ENCODE measurements at regions not wholly inside any gene's neighbourhood (a gene's known extent, or its start where the extent isn't known, plus 50 kb on each side); places are given as distances from the start of the nearest gene placed in this dataset.

DNA sequence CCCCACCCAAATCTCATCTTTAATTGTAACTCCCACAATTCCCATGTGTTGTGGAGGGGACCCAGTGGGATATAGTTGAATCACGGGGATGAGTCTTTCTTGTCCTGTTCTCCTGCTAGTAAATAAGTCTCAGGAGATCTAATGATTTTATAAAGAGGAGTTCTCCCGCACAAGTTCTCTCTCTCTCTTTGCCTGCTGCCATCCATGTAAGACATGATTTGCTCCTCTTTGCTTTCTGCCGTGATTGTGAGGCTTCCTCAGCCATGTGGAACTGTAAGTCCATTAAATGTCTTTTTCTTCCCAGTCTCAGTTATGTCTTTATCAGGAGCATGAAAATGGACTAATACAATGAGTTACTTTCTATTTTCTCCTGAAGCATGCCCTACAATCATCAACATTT is 1158.5 kb downstream of the CDH18 start:
- no peak overlapping the region for H3K4me3 Mint-ChIP-seq
- no peaks in the 10 kb centered on the region for H3K4me1 Mint-ChIP-seq (ENCODE audit: unreplicated experiment)
- peaks cover 5% of the 10 kb centered on the region for H3K9me3 Mint-ChIP-seq
- TF ChIP-seq, protein P1, sequence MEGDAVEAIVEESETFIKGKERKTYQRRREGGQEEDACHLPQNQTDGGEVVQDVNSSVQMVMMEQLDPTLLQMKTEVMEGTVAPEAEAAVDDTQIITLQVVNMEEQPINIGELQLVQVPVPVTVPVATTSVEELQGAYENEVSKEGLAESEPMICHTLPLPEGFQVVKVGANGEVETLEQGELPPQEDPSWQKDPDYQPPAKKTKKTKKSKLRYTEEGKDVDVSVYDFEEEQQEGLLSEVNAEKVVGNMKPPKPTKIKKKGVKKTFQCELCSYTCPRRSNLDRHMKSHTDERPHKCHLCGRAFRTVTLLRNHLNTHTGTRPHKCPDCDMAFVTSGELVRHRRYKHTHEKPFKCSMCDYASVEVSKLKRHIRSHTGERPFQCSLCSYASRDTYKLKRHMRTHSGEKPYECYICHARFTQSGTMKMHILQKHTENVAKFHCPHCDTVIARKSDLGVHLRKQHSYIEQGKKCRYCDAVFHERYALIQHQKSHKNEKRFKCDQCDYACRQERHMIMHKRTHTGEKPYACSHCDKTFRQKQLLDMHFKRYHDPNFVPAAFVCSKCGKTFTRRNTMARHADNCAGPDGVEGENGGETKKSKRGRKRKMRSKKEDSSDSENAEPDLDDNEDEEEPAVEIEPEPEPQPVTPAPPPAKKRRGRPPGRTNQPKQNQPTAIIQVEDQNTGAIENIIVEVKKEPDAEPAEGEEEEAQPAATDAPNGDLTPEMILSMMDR (conservative IDR thresholded peaks at IDR 0.05), result no peak
- H3K27me3 Mint-ChIP-seq, result no peaks in the 10 kb centered on the region
- no peak for DNase-seq (ENCODE audit: extremely low spot score, unreplicated experiment)
- H3K36me3 Mint-ChIP-seq, result no peaks in the 10 kb centered on the region
- H3K27ac Mint-ChIP-seq, result no peak overlapping the region

DNA sequence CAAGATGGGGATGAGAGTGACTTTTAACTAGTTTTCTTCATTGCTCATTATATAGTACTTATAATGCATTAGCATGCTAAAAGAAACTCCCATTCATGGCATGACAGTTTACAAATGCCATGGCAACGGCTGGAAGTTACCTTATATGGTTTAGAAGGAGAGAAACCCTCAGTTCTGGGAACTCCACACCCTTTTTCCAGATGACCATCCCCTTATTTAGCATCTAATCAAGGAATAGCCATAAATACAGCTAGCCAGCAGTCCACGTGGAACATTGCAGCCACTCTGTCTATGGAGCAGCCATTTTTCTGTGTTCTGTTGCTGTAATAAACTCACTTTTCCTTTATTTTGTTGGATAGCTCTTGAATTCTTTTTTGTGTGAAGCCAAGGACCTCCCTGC is 1137.8 kb downstream of the CDH18 start:
- Mint-ChIP-seq H3K27ac (no peak overlapping the region), H3K4me3 (no peak overlapping the region), H3K9me3 (peaks cover 1% of the 10 kb centered on the region), H3K36me3 (no peaks in the 10 kb centered on the region), H3K27me3 (no peaks in the 10 kb centered on the region), H3K4me1 (ENCODE audit: unreplicated experiment) (no peaks in the 10 kb centered on the region)
- TF ChIP-seq, protein P1 (conservative IDR thresholded peaks at IDR 0.05), result no peak
- DNase-seq (ENCODE audit: extremely low spot score, unreplicated experiment), result no peak

DNA sequence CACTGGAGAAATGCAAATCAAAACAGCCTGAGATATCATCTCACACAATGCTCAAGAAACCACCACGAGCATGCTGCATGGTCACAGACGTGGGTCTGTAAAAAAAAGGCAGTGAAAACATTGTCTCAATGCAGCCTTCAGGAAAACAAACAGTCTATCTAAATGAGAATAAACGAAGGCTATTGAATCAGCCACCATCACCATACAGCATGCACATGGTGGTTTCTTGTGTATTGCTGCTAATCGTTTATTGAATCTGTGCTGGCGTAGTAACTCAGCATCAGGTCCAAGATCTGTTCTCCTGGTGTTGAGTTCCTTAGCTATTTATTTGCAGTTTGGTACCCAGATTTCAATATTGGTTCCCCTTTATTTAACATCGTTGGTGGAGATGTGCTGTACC is 1115.0 kb downstream of the CDH18 start:
- no peaks in the 10 kb centered on the region for H3K27me3 Mint-ChIP-seq
- TF ChIP-seq, protein P1 (conservative IDR thresholded peaks at IDR 0.05), result no peak
- no peaks in the 10 kb centered on the region for H3K4me1 Mint-ChIP-seq (ENCODE audit: unreplicated experiment)
- DNase-seq (ENCODE audit: extremely low spot score, unreplicated experiment), result no peak
- H3K27ac Mint-ChIP-seq, result no peak overlapping the region
- H3K9me3 Mint-ChIP-seq, result no peaks in the 10 kb centered on the region
- no peaks in the 10 kb centered on the region for H3K36me3 Mint-ChIP-seq
- no peak overlapping the region for H3K4me3 Mint-ChIP-seq

DNA sequence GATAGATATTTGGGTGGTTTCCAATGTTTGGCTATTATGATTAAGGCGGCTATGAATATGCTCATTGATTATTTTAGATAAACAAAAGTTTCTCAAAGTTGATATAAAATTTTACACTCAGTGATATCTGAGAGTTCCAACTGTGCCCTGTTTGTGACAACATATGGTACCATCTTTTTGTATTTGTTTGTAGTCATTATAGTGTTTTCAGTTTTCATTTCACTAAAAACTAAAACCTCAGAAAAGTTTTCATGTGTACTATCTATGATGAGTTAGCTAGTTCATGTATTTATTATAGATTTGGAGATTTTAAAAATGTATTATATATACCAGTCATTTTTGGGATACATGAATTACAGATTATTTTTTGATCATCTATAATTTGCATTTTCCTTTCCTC is 1111.4 kb downstream of the CDH18 start:
- TF ChIP-seq, protein P1 (conservative IDR thresholded peaks at IDR 0.05), result no peak
- H3K4me1 Mint-ChIP-seq (ENCODE audit: unreplicated experiment), result no peaks in the 10 kb centered on the region
- H3K27me3 Mint-ChIP-seq, result no peaks in the 10 kb centered on the region
- no peaks in the 10 kb centered on the region for H3K36me3 Mint-ChIP-seq
- no peak overlapping the region for H3K27ac Mint-ChIP-seq
- H3K4me3 Mint-ChIP-seq, result no peak overlapping the region
- no peaks in the 10 kb centered on the region for H3K9me3 Mint-ChIP-seq
- DNase-seq (ENCODE audit: extremely low spot score, unreplicated experiment), result no peak

DNA sequence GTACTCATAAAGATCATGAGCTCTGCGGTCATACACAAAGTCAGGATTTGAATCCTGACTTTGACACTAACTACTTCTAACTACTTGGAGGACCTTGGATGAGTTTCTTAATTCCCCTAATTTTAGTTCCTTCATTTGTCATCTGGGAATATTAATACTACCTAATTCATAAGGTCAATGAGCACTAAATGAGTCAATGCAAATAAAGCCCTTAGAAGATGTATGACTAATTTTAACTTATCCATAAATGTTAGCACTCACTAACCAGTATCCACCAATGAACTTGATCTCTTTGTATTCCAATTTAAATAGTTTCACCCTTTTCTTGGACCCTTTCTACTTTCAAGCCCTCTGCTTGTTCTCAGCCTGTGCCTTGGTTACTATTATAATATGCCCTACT is 1106.4 kb downstream of the CDH18 start:
- Mint-ChIP-seq H3K4me3 (no peak overlapping the region), H3K36me3 (no peaks in the 10 kb centered on the region), H3K27ac (no peak overlapping the region), H3K9me3 (no peaks in the 10 kb centered on the region), H3K27me3 (no peaks in the 10 kb centered on the region), H3K4me1 (ENCODE audit: unreplicated experiment) (no peaks in the 10 kb centered on the region)
- no peak for DNase-seq (ENCODE audit: extremely low spot score, unreplicated experiment)
- TF ChIP-seq, protein P1 (conservative IDR thresholded peaks at IDR 0.05), result no peak

DNA sequence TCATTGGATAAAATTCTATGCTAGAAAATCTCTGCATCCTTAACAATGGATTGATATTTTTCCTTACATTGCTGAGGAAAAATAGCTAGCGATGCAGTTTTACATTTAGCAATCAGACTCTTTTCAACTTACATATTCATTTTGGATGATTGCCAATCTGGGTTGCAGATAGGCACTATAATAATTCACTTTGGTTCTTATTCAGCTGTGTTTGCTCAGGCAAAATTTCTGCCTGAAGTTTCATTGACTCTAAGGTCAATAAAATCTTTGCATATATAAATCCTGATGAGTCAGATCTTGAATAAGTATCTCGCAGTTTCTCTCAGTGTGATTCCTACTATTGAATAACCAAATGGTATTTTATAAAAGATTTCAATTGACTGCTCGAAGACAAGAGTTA is 1105.8 kb downstream of the CDH18 start:
- H3K27ac Mint-ChIP-seq, result no peak overlapping the region

More for the DNA sequence above, 1105.8 kb downstream of the CDH18 start:
- H3K27me3 Mint-ChIP-seq, result no peaks in the 10 kb centered on the region
- no peak overlapping the region for H3K4me3 Mint-ChIP-seq
- no peaks in the 10 kb centered on the region for H3K4me1 Mint-ChIP-seq (ENCODE audit: unreplicated experiment)
- H3K36me3 Mint-ChIP-seq, result no peaks in the 10 kb centered on the region
- no peaks in the 10 kb centered on the region for H3K9me3 Mint-ChIP-seq
- no peak for DNase-seq (ENCODE audit: extremely low spot score, unreplicated experiment)
- TF ChIP-seq, protein P1 (conservative IDR thresholded peaks at IDR 0.05), result no peak
